GM12865 (cell line): ENCODE measurements at regions not wholly inside any gene's neighbourhood (a gene's known extent, or its start where the extent isn't known, plus 50 kb on each side); places are given as distances from the start of the nearest gene placed in this dataset.

Experiments used
- DNase-seq: peaks from one replicate; pipeline ENCODE4 v3.0.0; 2010; ENCODE audit warnings: low read depth
- H3K4me3 ChIP-seq: 2 replicates; pipeline ENCODE4 v1.5.1; 2011; ENCODE audit warnings: mild to moderate bottlenecking, low read depth, low read length, control low read depth
- TF ChIP-seq, protein P1 (sequence below): IDR thresholded peaks from 2 replicates; pipeline ENCODE4 v1.5.1; 2011; ENCODE audit warnings: low read length, control low read depth, low read depth, inconsistent platforms; ENCODE audit not compliant: insufficient read depth; ENCODE audit errors: missing control alignments

DNA sequence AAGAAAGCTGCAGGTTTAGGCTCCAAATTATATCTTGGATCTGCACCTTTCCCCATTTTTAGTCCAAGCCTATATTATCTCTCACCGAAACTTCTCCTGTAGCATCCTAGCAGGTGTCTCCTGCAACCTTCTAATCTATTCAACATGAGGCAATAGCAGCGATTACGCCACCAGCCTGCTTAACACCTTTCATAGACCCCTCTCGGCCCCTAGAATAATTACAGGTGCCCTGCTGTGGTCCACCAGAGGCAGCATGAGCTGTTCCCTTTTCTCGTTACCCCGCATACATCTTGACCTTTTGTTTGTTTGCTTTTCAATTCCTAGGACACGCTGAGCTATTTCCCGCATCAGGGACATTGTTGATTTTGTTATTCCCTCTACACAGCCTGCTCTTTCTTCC, 361.9 kb downstream of the CYRIA start:
- TF ChIP-seq, protein P1, sequence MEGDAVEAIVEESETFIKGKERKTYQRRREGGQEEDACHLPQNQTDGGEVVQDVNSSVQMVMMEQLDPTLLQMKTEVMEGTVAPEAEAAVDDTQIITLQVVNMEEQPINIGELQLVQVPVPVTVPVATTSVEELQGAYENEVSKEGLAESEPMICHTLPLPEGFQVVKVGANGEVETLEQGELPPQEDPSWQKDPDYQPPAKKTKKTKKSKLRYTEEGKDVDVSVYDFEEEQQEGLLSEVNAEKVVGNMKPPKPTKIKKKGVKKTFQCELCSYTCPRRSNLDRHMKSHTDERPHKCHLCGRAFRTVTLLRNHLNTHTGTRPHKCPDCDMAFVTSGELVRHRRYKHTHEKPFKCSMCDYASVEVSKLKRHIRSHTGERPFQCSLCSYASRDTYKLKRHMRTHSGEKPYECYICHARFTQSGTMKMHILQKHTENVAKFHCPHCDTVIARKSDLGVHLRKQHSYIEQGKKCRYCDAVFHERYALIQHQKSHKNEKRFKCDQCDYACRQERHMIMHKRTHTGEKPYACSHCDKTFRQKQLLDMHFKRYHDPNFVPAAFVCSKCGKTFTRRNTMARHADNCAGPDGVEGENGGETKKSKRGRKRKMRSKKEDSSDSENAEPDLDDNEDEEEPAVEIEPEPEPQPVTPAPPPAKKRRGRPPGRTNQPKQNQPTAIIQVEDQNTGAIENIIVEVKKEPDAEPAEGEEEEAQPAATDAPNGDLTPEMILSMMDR, result no peak
- no peak overlapping the region for H3K4me3 ChIP-seq
- DNase-seq, result no peak

DNA sequence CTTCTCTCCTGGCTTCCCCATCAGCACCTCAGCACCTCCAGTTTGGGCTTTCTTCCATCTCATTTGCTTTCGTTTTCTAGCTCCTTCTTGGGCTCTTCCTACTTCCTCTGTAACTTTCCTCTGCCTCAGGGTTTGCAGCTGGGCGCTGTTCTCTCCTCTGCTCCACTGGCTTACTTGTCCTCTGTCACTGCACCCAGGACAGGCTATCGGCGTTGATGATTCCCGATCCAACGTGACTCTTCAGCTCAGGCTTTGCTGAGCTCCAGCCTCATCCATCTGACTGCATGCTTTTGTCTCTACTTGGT, 362.4 kb downstream of the CYRIA start:
- DNase-seq, result no peak
- no peak overlapping the region for H3K4me3 ChIP-seq

DNA sequence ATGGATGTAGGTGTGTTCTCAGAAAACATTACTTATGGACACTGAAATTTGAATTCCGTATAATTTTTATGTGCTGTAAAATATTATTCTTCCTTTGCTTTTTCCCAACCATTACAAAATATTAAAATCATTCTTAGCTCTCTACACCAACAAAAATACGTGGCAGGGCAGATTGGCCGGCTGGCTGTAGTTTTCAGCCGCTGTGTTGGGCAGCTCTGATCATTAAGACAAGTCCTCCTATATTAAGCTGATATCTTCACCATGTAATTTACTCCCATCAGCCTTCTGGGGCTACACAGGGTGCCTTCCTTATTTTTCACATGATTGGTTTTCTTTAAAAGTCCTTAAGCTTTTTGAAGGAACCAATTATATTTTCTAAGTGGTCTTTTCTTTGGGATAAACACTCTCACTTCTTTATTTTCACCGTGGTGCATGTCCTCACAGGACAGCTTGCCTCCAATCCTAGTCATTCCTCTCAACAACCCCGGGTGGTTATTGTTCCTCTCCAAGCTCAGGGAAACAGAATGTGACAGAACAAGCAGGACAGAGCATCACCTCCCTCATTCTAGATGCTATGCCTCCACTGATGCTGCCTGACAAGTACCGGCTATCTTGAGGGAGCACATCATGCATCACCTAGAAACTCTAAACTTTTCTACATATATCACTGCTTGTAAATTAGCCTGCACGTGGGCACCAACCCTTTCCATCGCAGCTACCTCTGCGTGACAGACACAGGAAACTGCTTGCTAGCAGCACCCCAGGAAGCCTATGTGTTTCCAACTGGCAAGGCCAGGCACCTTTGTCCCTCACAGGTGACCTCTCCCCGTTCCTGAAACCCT, 362.3 kb downstream of the MYCN start:
- DNase-seq, result no peak
- TF ChIP-seq, protein P1, result no peak
- H3K4me3 ChIP-seq, result no peak overlapping the region

More for the DNA sequence above, 362.4 kb downstream of the CYRIA start:
- TF ChIP-seq, protein P1, result no peak

DNA sequence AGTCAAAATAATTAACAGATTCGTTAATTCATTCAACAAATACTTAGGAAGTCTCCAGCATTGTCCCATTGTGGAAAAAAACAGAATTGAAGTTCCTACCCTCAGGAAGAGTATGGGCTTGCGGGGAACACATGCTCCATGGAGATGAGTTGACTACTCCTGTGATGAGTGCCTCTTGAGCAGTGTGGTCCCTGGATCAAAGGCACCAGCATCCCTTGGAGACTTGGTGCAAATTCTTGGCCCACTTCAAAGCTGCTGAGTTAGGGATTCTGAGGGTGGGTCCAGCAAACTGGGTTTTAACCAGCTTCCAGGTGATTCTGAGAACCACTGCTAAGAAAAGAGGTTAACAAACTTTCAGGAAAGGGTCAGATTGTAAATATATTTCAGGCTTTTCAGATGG, 361.6 kb downstream of the MYCN start:
- TF ChIP-seq, protein P1, result no peak

DNA sequence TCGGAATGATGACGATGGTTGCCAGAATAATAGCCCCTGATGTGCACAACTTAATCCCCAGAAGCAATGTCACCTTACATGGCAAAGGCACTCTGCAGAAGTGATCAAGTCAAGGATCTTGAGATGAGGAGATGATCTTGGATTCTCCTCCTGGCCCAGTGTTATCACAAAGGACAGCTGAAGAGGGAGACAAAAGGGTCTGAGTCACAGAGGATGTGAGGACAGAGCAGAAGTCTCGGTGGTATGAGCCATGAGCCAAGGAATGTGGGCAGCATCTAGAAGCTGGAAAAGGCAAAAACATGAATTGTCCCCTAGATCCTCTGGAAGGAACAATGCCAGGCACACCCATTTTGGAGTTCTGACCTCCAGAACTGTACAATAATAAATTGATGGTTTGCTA, 358.5 kb downstream of the MYCN start:
- H3K4me3 ChIP-seq, result no peak overlapping the region
- DNase-seq, result no peak
- TF ChIP-seq, protein P1, result no peak

More for the DNA sequence above, 361.6 kb downstream of the MYCN start:
- no peak for DNase-seq
- no peak overlapping the region for H3K4me3 ChIP-seq

DNA sequence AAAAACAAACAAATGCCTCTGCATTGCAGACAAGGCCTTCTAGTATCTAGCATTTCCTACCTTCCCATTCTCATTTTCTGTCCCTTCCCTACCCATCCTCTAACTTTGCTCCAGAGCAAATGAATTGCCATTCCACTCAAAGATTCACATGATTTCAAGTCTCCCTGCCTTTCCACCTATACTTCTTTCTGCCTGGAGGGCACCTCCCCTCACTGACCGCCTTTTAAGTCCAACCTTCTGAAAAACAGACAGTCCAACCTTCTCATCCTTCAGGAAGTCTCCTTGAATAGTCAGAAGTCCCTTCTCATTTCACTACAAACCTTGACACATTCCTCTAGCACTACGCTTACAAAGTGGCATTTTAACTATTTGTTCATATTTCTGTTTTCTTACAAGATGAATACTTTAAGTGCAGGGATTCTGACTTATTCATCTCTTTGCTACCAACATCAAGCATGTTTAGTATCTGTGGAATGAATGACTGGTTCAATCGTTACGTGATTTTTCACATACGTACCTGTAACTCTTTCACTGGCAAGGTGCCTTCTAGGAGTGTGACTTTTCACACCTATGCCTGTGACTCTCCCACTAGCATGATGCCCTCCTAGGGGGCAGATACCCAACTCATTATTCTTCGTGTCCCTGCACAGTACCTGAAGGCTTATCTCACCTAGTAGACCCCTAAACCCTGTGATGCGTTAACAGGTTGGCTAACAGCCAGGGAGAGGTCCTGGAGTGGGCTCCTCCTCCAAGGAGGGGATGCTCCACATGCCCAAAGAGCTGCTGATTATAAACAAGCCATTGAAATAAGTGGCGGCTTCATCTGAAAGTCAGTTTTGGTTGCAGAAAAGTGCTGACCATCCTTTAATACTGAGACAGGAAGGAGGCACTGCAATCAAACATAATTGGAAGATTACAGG, 356.2 kb downstream of the MYCN start:
- no peak for DNase-seq
- TF ChIP-seq, protein P1, result no peak
- H3K4me3 ChIP-seq, result no peak overlapping the region

DNA sequence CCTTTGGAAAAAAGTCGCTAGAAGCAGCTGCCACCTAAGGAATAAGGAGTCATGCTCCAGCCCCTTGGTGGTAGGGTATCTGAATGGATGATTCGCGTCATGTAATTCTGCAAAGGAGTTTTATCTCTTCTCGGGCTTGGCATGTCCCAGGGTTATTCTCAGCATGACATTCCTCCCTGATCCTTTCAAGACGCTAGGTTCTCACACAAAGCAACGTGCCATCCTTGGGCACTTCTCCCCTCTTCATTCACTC, 355.6 kb downstream of the MYCN start:
- H3K4me3 ChIP-seq, result no peak overlapping the region
- TF ChIP-seq, protein P1, result no peak
- no peak for DNase-seq
